T-helper 1 cell treated with Interleukin-12 subunit alpha and Interleukin-12 subunit beta and Interleukin-4 antibody, amounts not matched to agents 30 ng/mL and 1 ng/mL, for 36 hours (primary cell): ENCODE measurements at regions not wholly inside any gene's neighbourhood (a gene's known extent, or its start where the extent isn't known, plus 50 kb on each side); places are given as distances from the start of the nearest gene placed in this dataset.

Experiments used
- intact Hi-C: fragments of 100-400 bp; cut with micrococcal nuclease; formaldehyde crosslinking; loops from one replicate; pipeline ENCODE4 v1.15.1; 2024

- intact Hi-C loops: no loop called here
Observed at GRCh38 chr15:35851491-35851890, 305.5 kb upstream of the DPH6 start.

- intact Hi-C loops: no loop called here
Observed at GRCh38 chr15:35852818-35853624, 307.1 kb upstream of the DPH6 start.

- intact Hi-C loops: no loop called here
Observed at GRCh38 chr15:35854316-35854715, 308.4 kb upstream of the DPH6 start.

GRCh38 chr15:35857567-35858226 lies 311.7 kb upstream of the DPH6 start:
- intact Hi-C loops: no loop called here

- intact Hi-C loops: no loop called here
Observed at GRCh38 chr15:35858707-35859106, 312.7 kb upstream of the DPH6 start.

- intact Hi-C loops: no loop called here
Observed at GRCh38 chr15:35863655-35864054, 317.7 kb upstream of the DPH6 start.

- intact Hi-C loops: no loop called here
Observed at GRCh38 chr15:35867356-35867755, 321.4 kb upstream of the DPH6 start.

- intact Hi-C loops: no loop called here
Observed at GRCh38 chr15:35871282-35871681, 325.3 kb upstream of the DPH6 start.

GRCh38 chr15:35871812-35872211 lies 325.8 kb upstream of the DPH6 start:
- intact Hi-C loops: no loop called here

GRCh38 chr15:35872577-35872976 lies 326.6 kb upstream of the DPH6 start:
- intact Hi-C loops: no loop called here

GRCh38 chr15:35874260-35874905 lies 328.4 kb upstream of the DPH6 start:
- intact Hi-C loops: no loop called here

- intact Hi-C loops: no loop called here
Observed at GRCh38 chr15:35876762-35877161, 330.8 kb upstream of the DPH6 start.

GRCh38 chr15:35880896-35881295 lies 334.9 kb upstream of the DPH6 start:
- intact Hi-C loops: no loop called here

GRCh38 chr15:35885870-35886269 lies 339.9 kb upstream of the DPH6 start:
- intact Hi-C loops: no loop called here

GRCh38 chr15:35886765-35887164 lies 340.8 kb upstream of the DPH6 start:
- intact Hi-C loops: no loop called here

- intact Hi-C loops: no loop called here
Observed at GRCh38 chr15:35888815-35889214, 342.9 kb upstream of the DPH6 start.

- intact Hi-C loops: no loop called here
Observed at GRCh38 chr15:35907511-35907910, 361.5 kb upstream of the DPH6 start.

GRCh38 chr15:35909414-35909813 lies 363.4 kb upstream of the DPH6 start:
- intact Hi-C loops: no loop called here

- intact Hi-C loops: no loop called here
Observed at GRCh38 chr15:35910227-35910626, 364.3 kb upstream of the DPH6 start.

GRCh38 chr15:35911052-35911777 lies 365.2 kb upstream of the DPH6 start:
- intact Hi-C loops: no loop called here

- intact Hi-C loops: no loop called here
Observed at GRCh38 chr15:35912196-35912595, 366.2 kb upstream of the DPH6 start.

GRCh38 chr15:35914573-35914972 lies 368.6 kb upstream of the DPH6 start:
- intact Hi-C loops: no loop called here
